NCI-H1048 (cell line): ENCODE measurements at regions not wholly inside any gene's neighbourhood (a gene's known extent, or its start where the extent isn't known, plus 50 kb on each side); places are given as distances from the start of the nearest gene placed in this dataset.
"Not testable (repeated sequence)": the region's sequence is repeated elsewhere in the genome, so short reads cannot be mapped to it uniquely, and the experiment has no call there.

ENCODE experiments used
- DNase-seq: peaks from one replicate; lab custom pipeline; 2025; lab: John Stamatoyannopoulos, UW

DNA sequence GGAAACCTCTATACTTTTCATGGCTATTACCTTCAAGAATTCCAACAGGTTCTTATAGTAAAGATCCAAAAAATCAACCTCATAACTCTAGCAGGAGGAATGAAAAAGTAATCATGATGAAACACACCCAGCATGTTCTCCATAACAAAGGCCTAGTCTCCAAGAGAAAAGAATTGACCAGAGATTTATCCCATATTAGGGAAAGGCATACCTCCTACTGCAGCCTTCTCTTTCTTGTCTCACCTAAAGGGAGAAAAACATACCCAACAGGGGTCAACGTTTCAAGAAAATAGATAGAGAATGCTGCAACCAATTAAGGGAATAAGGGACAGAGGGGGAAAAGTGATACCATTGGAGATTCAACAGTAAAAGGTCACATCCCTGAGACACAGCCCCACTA, 262.5 kb downstream of the FRK start:
- no peak for DNase-seq

- DNase-seq, result no peak
Observed at GRCh38 chr6:115796829-115797228, 263.9 kb downstream of the FRK start.

GRCh38 chr6:115796061-115796460, 264.6 kb downstream of the FRK start:
- DNase-seq, result no peak

GRCh38 chr6:115783402-115784061, 277.2 kb downstream of the FRK start:
- DNase-seq, result no peak

DNA sequence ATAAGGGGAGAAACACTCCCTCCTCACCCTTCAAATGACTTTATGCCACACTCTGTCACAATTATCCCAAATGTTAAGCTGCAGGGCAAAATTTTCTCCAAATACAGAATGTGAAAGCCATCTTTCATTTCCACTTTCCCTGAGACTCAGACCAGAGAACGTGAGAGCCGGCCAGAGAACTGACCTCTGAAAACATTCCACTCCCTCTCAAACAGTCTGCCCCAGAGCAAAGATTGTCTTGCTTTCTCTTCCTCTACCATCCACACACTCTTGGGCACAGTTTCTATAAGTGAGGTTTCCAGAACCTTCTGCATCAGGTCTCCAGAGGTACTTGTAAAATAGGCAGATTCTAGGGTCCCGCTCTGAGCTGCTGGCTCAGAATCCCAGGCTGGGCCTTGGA, 278.1 kb downstream of the FRK start:
- no peak for DNase-seq

DNA sequence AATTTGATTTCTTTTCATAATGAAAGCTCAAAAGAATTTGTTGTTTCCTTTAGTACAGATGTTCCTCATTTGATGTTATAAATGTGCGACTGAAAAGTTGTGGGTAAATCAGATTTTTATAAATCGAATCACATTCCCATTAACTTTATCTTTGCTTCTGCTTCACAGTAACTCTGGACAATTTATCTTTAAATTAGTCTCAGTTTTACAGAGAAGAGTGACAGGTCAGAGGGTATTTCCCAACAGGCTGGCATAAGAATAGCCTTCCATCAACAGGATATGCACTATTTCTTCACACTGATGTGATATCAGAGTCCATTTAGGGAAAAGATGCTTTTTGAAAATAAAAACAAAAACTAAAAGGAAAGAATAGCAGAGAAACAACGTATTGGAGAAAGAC, 286.9 kb downstream of the FRK start:
- no peak for DNase-seq

GRCh38 chr6:115770851-115771250, 289.8 kb downstream of the FRK start:
- DNase-seq, result no peak

DNA sequence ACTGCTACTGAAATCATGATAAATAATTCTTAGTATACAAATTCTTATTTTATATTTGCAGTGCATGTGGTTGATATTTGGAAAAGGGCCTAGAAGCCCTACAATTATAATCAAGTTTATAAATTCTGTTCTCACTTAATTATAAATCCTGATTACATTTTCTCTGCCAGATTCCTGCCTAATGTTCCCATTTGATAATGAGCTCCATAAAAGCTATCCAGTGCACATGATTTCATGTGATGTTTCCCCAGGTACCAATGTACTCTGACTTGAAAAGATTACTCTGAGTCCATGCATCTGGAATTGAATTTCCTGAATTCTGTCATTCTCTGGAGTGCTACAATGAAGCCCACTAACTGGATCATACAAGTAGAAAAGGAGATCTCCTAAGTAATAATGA, 292.2 kb downstream of the FRK start:
- DNase-seq, result no peak

GRCh38 chr6:115767931-115768330, 292.8 kb downstream of the FRK start:
- DNase-seq, result no peak

DNA sequence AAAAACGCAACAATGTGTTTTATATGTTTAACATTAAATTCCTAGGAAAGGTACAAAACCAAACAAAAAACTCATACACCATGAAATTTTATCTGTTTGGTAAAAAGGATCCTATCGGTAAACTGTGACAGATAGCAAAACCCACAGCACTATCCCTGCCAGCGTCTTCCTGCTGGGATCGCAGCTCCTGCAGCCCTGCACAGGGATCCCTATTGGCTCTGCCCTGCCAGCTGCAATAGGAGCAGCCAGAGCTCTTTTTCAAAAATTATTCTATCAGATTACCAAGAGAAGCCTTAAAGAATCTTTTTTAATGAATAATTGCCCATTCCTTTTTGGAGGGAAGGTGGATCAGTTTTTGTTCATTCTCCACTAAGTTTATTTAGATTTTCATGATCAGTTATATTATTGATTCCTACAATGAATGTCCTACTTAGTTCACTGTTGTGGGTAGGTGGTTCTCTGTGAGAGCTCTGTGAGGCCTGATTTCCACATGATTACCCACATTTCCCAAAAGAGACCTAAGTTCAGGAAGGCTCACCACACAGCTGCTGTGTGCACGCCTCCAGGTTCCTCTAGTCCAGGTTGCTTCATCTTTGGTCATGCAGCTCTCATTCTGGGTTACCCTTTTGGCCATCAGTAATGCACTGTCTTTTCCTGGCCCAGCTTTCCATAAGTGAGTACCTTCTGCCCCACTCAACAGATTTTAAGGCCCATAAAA, 293.8 kb downstream of the FRK start:
- DNase-seq, result no peak

GRCh38 chr6:115765966-115766365, 294.7 kb downstream of the FRK start:
- no peak for DNase-seq

GRCh38 chr6:115759051-115759450, 301.6 kb downstream of the FRK start:
- no peak for DNase-seq

GRCh38 chr6:115753446-115753845, 307.2 kb downstream of the FRK start:
- DNase-seq, result no peak

DNA sequence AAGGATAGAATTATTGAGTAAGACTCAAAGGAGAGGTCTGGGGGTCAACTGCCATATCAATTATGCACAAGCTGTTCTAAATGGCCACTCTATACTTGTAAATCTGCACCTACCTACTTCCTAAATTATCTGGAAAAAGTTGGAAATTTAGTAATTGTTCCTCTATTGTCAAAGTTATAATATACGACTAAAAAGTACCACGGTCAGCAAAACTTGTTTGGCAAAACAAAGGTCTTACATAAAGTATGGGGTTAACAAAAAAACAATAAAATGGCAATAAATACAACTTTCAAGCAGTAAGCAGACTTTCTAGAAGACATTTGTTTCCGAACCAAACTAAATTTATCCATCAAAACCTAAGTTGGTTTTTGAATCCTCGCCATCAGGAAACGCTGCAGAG, 309.7 kb downstream of the FRK start:
- no peak for DNase-seq

GRCh38 chr6:115750292-115750691, 310.4 kb downstream of the FRK start:
- no peak for DNase-seq

DNA sequence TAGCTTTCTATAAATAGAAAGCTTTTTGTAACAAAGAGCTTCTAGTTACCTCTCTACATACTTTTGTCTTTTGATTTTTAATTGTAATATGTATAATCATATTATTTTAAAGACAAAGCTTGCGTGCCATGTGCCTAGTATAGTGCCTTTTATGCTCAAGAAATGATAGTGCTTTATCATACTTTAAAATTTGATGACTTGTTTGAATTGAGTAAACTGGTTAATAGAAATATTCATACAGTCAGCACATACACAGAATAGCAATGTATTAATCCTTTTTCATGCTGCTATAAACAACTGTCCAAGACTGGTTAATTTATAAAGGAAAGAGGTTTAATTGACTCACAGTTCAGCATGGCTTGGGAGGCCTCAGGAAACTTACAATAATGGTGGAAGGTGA, 313.0 kb downstream of the FRK start:
- no peak for DNase-seq

- not testable (repeated sequence) for DNase-seq
Observed at GRCh38 chr6:115746583-115746982, 314.1 kb downstream of the FRK start.

DNA sequence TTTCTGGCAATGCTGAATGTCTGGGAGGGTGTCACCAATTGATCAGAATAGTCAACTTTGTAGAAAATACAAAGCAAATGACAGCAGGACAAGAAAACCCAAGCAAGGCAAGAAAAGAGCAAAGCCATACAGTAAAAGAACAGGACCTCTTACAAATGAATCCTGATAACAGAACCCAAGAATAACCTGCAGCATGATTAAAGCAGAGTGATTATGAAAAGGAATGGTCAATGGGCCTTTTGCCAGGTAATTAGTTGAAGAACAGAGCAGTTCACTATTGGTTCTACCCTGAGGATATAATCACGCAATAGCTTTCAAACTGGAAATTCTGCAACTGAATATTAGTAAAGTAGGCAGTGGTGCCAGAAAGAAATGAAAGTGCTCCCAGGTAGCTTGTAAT, 319.8 kb downstream of the FRK start:
- no peak for DNase-seq

DNA sequence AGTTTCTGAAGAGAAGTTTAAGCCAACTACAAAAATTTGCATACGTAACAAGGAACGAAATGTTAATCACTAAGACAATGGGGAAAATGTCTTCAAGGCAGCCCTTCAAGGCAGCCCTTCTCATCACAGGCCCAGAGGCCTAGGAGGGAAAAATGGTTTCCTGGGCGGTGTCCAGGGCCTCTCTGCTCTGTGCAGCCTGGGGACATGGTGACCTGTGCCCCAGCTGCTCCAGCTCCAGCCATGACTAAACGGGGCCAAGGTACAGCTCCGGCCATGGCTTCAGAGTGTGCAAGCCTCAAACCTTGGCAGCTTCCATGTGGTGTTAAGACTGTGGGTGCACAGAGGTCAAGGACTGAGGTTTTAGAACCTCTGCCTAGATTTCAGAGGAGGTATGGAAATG, 325.1 kb downstream of the FRK start:
- DNase-seq, result no peak

- DNase-seq, result no peak
Observed at GRCh38 chr6:115733426-115733825, 327.3 kb downstream of the FRK start.

- DNase-seq, result no peak
Observed at GRCh38 chr6:115729036-115729435, 331.7 kb downstream of the FRK start.

GRCh38 chr6:115728171-115728570, 332.5 kb downstream of the FRK start:
- no peak for DNase-seq

GRCh38 chr6:115721564-115721963, 339.1 kb downstream of the FRK start:
- DNase-seq, result no peak

- no peak for DNase-seq
Observed at GRCh38 chr6:115720900-115721299, 339.8 kb downstream of the FRK start.
